Keratinocyte (primary cell): ENCODE measurements at regions not wholly inside any gene's neighbourhood (a gene's known extent, or its start where the extent isn't known, plus 50 kb on each side); places are given as distances from the start of the nearest gene placed in this dataset.

ENCODE experiments used
- CTCF ChIP-seq, 3 experiments: IDR thresholded peaks in 1 of 3; conservative IDR thresholded peaks in 1 of 3; optimal IDR thresholded peaks in 1 of 3; 2 replicates in 2 of 3; 3 replicates in 1 of 3; pipeline versions ENCODE3 to v1.5.1; 2011; ENCODE audit warnings: low read length in 3 of 3, mild to moderate bottlenecking in 3 of 3, moderate library complexity in 2 of 3, control low read depth in 1 of 3, inconsistent platforms in 1 of 3; ENCODE audit not compliant: insufficient read depth in 2 of 3; ENCODE audit errors: extremely low read depth in 1 of 3
- EZH2 ChIP-seq: IDR thresholded peaks from one replicate; pipeline ENCODE4 v1.6.1; 2012; ENCODE audit warnings: inconsistent platforms, mild to moderate bottlenecking, low read length, moderate library complexity

- TF ChIP-seq EZH2: no peak
- TF ChIP-seq CTCF (optimal IDR thresholded peaks at IDR 0.05 in 1 of 3, IDR thresholded peaks at IDR 0.05 in 1 of 3, conservative IDR thresholded peaks at IDR 0.05 in 1 of 3; ENCODE audit: extremely low read depth in 1 of 3, insufficient read depth in 2 of 3, low read length in 3 of 3): no peak
These were observed 160.4 kb upstream of the AJAP1 start for GRCh38 chr1:4494027-4494426.
